NCI-H2081 treated with DMSO at 0.1 percent for 48 hours (cell line): ENCODE measurements at regions not wholly inside any gene's neighbourhood (a gene's known extent, or its start where the extent isn't known, plus 50 kb on each side); places are given as distances from the start of the nearest gene placed in this dataset.

ENCODE experiments used
- DNase-seq: peaks from one replicate; lab custom pipeline; 2025; lab: John Stamatoyannopoulos, UW

DNA sequence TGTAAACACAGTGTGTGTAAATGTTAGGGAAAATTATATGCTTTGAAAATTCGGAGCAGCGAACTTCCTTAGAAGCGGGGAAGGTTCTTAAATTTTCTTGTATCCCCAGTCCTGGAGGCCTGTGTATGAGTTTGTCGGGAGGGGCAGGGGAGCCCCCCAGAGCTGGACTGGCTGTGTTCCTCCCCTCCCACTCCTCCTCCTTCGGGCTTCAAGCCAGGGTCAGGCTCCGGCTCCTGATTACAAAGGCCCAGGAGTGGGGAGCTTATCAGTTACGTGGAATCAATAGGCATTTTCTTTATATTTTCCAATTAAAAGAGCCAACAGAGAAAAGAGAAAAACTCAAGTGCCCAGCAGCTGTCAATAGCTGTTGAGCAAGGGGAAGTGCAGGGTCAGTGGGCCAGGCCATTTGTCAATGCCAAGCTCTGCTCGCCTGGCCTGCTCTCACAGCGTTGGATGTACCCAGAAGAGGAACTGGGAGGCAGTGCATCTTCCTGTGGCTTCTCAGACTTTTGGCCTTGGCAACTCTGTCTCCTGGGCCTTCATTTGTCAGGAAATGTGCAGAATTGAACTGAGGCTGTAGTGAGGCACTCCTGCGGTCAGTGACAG is 156.9 kb upstream of the PCBD1 start:
- DNase-seq: no peak

DNA sequence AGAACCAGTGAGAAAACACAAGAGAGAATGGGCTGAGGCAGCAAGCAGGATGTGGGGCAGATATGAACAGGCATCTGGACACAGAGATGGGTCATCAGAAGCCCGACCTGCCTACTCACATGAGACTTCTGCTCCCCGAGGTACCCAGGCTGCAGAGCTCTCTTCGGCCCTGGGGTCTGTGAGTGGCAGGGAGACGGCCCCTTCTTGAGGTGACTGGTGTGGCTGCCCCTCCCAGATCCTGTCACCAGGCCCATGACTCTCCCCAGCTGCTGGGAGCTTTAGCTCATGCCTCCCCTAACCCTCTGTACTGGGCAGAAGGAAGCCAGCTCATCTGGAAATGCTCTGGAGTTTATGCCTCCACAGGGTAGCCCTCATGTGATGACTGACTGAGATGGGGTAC is 157.6 kb upstream of the PCBD1 start:
- DNase-seq: no peak

DNA sequence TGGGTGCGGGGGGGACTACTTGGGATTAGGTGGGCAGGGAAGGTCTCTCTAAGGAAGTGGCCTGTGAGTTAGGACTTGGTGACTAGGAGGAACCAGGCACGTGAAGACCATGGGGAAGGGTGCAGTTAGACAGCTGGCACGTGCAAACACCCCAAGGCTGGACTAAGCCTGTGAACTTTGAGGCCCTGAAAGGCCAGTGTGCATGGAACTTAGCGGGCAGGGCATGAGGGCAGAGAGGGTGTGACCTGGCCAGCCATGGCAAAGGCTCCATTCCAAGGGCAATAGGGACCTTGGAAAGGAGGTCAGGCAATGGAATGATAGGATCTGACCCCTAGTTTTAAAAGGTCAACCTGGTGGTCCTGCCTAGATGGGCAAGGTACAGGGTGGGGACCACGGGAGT is 158.4 kb upstream of the PCBD1 start:
- DNase-seq: no peak

DNA sequence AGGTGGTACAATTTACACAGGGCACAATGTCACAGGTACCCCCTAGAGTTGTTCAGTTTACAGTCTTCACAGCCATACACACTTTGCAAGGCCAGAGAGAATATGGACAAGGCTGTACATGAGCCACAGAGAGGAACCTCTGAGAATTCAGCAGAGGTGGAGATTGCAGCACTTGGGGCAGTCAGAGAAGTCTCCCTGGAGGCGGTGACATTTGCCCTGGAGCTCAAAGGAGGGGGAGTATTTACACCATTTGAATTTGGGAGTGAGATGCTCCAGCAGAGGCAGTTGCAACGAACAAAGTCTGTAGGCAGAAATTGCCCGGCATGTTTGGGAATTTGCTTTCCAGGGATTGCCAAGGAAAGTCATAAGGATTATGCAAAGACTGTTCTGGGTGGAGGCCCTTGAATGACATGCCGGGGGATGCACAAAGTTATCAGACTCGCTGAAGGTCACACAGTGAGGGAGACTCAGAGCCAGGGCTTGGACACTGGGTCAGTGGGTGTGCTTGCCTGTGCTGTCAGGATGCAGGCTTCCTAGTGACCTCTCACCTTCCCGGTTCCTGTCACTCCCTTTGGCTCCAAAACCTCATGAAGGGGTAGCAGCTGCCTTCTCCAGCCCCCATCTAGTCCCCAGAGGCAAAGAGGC is 160.7 kb upstream of the PCBD1 start:
- no peak for DNase-seq

GRCh38 chr10:71049994-71050393 is 161.6 kb upstream of the PCBD1 start:
- no peak for DNase-seq

- DNase-seq: no peak
Observed at GRCh38 chr10:71052076-71052660, 160.2 kb upstream of the UNC5B start.

DNA sequence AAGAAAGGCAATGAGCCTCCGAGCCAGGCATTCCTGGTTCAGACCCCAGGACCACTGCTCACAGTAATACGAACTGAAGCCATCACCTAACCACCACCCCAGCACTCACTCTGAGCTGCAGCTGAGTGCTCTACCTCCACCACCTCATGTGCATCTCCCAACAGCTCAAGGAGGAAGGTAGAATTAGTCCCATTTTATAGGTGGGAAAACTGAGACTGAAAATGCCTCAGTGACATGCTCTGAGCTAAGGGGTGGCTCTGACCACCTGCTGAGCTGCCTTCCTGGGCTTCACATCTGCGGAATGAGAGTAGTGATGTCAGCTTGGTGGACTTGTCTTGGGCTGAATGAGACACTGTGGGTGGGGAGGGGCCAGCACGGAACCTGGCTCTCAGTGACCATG is 159.7 kb upstream of the UNC5B start:
- no peak for DNase-seq

GRCh38 chr10:71053169-71053895 is 159.0 kb upstream of the UNC5B start:
- DNase-seq: no peak

DNA sequence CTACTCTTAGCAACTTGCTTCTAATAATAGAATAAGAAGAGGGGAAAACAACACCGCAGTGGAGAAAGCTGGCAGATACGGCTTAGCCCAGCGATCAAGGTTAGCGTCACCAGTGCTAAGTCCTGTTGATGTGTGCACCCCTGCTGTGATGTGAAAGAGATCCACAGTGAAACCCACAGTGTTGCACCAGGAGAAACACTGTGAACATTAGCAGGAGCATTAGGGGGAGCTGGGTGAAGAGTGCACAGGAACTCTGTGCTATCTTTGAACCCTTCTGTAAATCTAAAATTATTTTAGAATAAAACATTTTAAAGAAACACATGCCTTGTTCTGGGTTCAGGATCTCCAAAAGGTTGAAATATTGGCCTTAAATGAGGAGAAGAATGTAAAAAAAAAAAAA is 154.1 kb upstream of the UNC5B start:
- no peak for DNase-seq

GRCh38 chr10:71059054-71059818 is 153.1 kb upstream of the UNC5B start:
- DNase-seq: no peak

GRCh38 chr10:71059943-71060342 is 152.4 kb upstream of the UNC5B start:
- DNase-seq: no peak

DNA sequence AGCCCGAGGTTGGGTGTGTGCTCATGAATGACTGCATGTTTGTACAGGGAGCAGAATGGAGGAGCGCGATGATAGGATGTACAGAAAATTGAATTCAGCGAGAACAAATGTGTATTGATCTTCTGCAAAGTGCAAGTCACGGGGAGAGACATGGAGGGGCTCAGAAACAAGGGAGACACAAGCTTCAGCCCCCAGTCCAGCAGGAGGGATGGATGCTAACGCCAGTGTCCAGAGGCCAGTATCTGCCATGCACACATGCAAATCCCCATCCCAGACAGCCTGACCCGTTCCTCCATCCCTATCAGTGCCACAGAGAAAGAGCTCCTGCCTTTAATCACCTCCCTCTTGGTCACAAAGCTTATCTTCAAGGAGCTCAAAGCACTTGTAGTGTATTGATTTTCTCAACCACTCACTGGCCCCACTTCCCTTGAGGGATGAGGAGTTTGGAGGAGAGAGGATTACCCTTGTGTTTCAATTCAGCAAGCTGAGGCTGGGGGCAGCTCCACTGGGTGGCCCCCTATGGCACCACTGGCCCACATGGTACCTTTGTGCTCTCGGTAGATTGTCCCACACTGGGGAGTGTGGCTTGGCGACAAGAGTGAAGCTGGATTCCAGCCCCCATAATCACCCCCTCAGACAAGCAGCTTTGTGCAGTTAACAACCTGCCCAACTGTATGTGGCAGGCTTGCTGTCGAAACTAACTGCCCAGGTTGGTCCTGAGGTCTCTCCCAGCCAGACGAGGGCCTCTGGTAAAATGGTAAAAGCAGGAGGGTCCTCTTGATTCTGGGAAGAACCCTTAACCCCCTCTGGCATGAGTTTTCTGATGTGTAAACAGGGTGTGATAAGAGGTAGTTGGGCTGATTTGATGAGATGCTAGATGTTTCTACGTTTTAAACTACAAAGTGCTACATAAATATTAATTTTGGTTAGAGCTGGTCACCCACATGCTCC is 151.6 kb upstream of the UNC5B start:
- no peak for DNase-seq

- DNase-seq: no peak
Observed at GRCh38 chr10:71061472-71061871, 150.9 kb upstream of the UNC5B start.

- no peak for DNase-seq
Observed at GRCh38 chr10:71062156-71062555, 150.2 kb upstream of the UNC5B start.

DNA sequence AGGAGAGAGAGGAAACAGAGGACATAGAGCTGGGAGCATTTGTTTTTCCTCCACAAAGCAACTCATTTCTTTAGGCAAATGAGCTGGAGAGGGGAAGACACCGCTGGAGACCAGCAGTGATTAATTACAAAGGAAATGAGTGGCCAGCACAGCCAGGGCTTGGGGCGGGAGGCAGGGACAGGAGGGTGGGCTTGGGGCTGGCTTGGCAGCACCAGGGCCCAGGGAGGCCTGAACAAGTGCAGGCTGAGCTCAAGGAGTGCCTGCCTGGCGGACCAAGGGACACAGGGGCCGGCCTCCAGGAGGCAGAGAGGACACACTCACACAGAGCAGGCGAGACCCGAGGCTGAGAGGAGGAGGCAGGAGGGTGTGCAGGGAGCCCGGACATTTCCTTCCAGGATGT is 149.0 kb upstream of the UNC5B start:
- DNase-seq: no peak

DNA sequence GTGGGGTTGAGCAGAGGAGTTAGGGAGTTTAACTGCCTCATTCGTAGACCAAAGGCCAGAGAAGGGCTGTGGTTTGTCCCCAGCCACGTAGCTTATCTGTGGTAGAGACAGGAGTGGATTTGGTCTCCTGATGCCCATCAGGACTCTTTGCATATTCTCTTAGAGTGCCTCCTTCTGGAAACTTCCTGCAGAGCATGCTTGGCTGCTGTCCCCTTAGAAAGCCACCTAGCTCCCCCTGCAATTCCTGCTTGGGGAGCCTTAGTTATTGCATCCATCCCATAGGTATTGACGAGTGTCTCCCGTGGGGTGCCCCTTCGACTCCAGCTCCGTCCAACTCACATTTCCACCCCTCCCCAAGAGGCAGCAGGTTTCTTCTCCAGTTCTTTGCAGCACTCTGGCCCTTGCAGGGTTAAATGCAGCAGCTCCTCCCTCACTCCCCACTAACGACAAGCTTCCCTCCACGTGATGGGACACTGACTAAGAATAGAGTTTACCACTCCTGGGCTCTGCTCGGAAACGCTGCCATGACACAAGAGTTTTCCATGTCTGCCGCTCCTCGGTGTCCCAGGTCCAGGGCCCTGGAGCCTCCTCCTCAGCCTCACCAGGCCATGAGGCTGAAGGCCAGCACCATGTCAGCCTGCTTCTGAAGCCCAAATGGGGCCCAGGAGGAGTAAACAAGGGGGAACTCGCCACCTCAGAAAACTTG is 147.8 kb upstream of the UNC5B start:
- no peak for DNase-seq

DNA sequence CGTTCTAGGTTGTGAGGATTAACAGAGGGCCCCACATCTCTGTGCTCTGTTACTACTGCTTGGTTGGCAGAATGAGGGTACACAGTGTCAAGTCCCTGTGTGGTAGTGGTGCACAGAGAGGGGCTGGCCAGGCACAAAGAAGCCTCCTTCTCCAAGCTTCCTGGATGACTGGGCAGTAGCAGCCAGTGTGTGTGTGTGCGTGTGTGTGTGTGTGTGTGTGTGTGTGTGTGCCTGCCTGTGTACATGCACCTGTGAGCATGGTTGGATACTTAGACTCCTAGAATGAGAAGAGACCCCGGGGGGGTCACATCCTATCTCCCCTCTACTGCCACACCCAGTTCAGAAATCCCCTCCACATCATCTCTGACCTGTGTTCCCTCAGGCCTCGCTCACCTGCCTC is 146.7 kb upstream of the UNC5B start:
- DNase-seq: no peak

DNA sequence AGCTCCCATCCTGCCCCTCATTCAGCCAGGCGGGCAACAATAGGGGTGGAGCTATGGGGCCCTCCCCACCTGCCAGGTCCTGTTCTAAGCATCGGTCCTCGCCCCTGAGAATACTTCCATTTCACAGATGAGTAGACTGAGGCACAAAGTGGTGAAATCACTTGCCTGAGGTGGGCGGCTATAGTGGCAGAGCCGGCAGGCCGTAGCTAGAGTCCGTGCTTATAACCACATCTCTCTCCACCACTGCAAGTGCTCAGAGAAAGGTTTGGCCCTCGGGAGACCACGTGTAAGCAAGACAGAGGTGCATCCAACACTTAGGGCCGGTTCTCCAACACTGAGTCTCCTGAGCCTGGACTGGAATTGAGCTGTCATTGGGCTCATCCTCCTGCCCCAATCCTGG is 145.8 kb upstream of the UNC5B start:
- DNase-seq: no peak

DNA sequence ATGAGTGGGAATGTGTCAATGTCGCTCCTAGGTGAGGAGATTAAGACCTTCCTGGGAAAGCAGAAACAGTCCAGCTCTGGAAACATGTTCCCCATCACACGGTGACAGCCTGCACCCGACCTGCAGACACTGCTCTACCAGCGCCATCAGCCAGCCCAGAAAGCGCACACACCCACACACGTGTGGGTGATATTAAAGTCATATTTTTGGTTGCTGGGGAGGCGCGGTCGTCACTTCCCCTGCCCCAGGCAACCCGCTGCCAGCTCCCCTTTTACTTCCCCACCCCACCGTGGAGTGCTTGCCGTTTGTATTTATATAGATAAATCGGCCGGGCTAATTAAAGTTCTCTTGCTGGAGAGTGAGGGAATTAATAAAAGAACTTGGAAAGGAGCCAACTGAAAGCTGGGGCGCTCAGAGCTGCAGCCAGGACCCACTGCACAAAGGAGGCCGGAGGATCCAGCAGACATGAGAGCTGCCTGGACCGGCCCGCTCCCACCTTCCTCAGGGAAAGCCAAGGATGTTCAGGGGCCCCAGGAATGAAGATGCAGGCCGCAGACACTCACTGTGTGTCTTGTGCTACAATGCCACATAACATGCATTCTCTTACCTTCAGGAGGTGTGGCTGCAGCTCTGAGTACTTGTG is 145.2 kb upstream of the UNC5B start:
- DNase-seq: no peak

- DNase-seq: no peak
Observed at GRCh38 chr10:71068861-71069271, 143.5 kb upstream of the UNC5B start.
